Stomach (tissue), 4 donors: ENCODE measurements at regions not wholly inside any gene's neighbourhood (a gene's known extent, or its start where the extent isn't known, plus 50 kb on each side); places are given as distances from the start of the nearest gene placed in this dataset.

ENCODE experiments used
- POLR2A ChIP-seq, 4 donors: fragments of 450-650 bp; IDR thresholded peaks; one replicate each; pipeline ENCODE4 v1.6.1; 2016; ENCODE audit warnings: antibody characterized with exemption in 4 of 4, control low read depth in 2 of 4, mild to moderate bottlenecking in 1 of 4, moderate library complexity in 1 of 4
- TF ChIP-seq, protein P1 (sequence below), 7 experiments: fragments of 450-650 bp in 4 of 7; fragments of 200-600 bp in 3 of 7; sonication (generic) in 3 of 7; IDR thresholded peaks; one replicate each; pipeline ENCODE4 v1.5.1; 2016 to 2019; ENCODE audit warnings: antibody characterized with exemption in 7 of 7, control low read depth in 2 of 7, mild to moderate bottlenecking in 1 of 7

DNA sequence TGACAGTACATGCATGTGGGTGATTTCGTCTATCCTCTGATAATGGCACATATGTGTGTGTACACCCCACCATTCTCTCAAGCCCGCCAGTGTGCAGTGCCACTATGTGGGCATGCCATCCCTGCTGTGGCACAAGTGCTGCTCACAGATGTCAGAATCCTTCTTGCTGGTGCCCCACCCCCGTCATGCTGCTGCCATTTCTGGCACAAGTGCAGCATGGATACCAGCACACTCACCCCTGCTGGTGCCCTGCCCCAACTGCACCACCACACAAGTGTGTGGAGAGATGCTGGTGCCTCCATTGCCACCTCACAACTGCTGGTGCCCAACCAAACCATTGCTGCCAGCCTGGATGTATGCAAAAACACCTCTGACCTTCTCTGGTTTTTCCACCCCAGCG is 1133.8 kb downstream of the TECRL start:
- TF ChIP-seq, protein P1, sequence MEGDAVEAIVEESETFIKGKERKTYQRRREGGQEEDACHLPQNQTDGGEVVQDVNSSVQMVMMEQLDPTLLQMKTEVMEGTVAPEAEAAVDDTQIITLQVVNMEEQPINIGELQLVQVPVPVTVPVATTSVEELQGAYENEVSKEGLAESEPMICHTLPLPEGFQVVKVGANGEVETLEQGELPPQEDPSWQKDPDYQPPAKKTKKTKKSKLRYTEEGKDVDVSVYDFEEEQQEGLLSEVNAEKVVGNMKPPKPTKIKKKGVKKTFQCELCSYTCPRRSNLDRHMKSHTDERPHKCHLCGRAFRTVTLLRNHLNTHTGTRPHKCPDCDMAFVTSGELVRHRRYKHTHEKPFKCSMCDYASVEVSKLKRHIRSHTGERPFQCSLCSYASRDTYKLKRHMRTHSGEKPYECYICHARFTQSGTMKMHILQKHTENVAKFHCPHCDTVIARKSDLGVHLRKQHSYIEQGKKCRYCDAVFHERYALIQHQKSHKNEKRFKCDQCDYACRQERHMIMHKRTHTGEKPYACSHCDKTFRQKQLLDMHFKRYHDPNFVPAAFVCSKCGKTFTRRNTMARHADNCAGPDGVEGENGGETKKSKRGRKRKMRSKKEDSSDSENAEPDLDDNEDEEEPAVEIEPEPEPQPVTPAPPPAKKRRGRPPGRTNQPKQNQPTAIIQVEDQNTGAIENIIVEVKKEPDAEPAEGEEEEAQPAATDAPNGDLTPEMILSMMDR (IDR thresholded peaks at IDR 0.05): no peak
- TF ChIP-seq POLR2A (IDR thresholded peaks at IDR 0.05): no peak
